Left ventricle myocardium inferior (tissue), 1 donor: ENCODE measurements at regions not wholly inside any gene's neighbourhood (a gene's known extent, or its start where the extent isn't known, plus 50 kb on each side); places are given as distances from the start of the nearest gene placed in this dataset.
"Not testable (repeated sequence)": the region's sequence is repeated elsewhere in the genome, so short reads cannot be mapped to it uniquely, and the experiment has no call there.

Source experiments
- DNase-seq: peaks from one replicate; pipeline ENCODE4 v3.0.0-alpha.2; 2020
- H3K27ac ChIP-seq: fragments of 200-600 bp; replicated peaks from 2 replicates; pipeline ENCODE4 v1.8.0; 2021
- H3K27me3 ChIP-seq: fragments of 200-600 bp; 2 replicates; pipeline ENCODE4 v1.8.0; 2021; ENCODE audit warnings: low read depth
- H3K36me3 ChIP-seq: fragments of 200-600 bp; 2 replicates; pipeline ENCODE4 v1.8.0; 2021
- H3K4me1 ChIP-seq: fragments of 200-600 bp; 2 replicates; pipeline ENCODE4 v1.8.0; 2021
- H3K4me3 ChIP-seq: fragments of 200-600 bp; 2 replicates; pipeline ENCODE4 v1.8.0; 2021; ENCODE audit warnings: mild to moderate bottlenecking, moderate library complexity
- H3K9me3 ChIP-seq: fragments of 200-600 bp; replicated peaks from 2 replicates; pipeline ENCODE4 v1.8.0; 2021
- intact Hi-C: fragments of 100-400 bp; cut with micrococcal nuclease; formaldehyde crosslinking; loops from one replicate; pipeline ENCODE4 v1.11.0; 2022
- TF ChIP-seq, protein P1 (sequence below): fragments of 200-600 bp; IDR thresholded peaks from 2 replicates; pipeline ENCODE4 v1.8.0; 2021; ENCODE audit warnings: antibody characterized with exemption, mild to moderate bottlenecking, borderline replicate concordance
- donor health status: DM: no; HTN: yes; CAD: no; lungs with severe emphysema.

- DNase-seq: no peak
- H3K27ac ChIP-seq: no peak overlapping the region
- TF ChIP-seq, protein P1, sequence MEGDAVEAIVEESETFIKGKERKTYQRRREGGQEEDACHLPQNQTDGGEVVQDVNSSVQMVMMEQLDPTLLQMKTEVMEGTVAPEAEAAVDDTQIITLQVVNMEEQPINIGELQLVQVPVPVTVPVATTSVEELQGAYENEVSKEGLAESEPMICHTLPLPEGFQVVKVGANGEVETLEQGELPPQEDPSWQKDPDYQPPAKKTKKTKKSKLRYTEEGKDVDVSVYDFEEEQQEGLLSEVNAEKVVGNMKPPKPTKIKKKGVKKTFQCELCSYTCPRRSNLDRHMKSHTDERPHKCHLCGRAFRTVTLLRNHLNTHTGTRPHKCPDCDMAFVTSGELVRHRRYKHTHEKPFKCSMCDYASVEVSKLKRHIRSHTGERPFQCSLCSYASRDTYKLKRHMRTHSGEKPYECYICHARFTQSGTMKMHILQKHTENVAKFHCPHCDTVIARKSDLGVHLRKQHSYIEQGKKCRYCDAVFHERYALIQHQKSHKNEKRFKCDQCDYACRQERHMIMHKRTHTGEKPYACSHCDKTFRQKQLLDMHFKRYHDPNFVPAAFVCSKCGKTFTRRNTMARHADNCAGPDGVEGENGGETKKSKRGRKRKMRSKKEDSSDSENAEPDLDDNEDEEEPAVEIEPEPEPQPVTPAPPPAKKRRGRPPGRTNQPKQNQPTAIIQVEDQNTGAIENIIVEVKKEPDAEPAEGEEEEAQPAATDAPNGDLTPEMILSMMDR: no peak
- H3K27me3 ChIP-seq: no peaks in the 10 kb centered on the region
- no peak overlapping the region for H3K4me3 ChIP-seq
- H3K36me3 ChIP-seq: no peaks in the 10 kb centered on the region
- H3K9me3 ChIP-seq: no peaks in the 10 kb centered on the region
- no peaks in the 10 kb centered on the region for H3K4me1 ChIP-seq
- intact Hi-C loops: no loop called here
Observed at GRCh38 chr2:209260281-209260680, 163.6 kb upstream of the MAP2 start.

GRCh38 chr2:209261366-209262053 lies 162.3 kb upstream of the MAP2 start:
- DNase-seq, intact Hi-C loops: not testable (repeated sequence)

GRCh38 chr2:209269024-209269423 lies 154.8 kb upstream of the MAP2 start:
- H3K4me3 ChIP-seq: no peak overlapping the region
- TF ChIP-seq, protein P1: no peak
- no peaks in the 10 kb centered on the region for H3K4me1 ChIP-seq
- DNase-seq: no peak
- H3K27ac ChIP-seq: no peak overlapping the region
- H3K27me3 ChIP-seq: no peaks in the 10 kb centered on the region
- H3K36me3 ChIP-seq: no peaks in the 10 kb centered on the region
- no peaks in the 10 kb centered on the region for H3K9me3 ChIP-seq
- intact Hi-C loops: no loop called here

More at GRCh38 chr2:209261366-209262053, 162.3 kb upstream of the MAP2 start:
- not testable (repeated sequence) for H3K27me3 ChIP-seq, H3K27ac ChIP-seq, H3K36me3 ChIP-seq, H3K9me3 ChIP-seq, H3K4me3 ChIP-seq, H3K4me1 ChIP-seq

- Histone ChIP-seq H3K9me3 (no peaks in the 10 kb centered on the region), H3K27me3 (no peaks in the 10 kb centered on the region), H3K27ac (no peak overlapping the region), H3K4me3 (no peak overlapping the region), H3K4me1 (no peaks in the 10 kb centered on the region), H3K36me3 (no peaks in the 10 kb centered on the region)
- DNase-seq: no peak
- TF ChIP-seq, protein P1: no peak
- intact Hi-C loops: no loop called here
Observed at GRCh38 chr2:209276000-209276399, 147.8 kb upstream of the MAP2 start.

DNA sequence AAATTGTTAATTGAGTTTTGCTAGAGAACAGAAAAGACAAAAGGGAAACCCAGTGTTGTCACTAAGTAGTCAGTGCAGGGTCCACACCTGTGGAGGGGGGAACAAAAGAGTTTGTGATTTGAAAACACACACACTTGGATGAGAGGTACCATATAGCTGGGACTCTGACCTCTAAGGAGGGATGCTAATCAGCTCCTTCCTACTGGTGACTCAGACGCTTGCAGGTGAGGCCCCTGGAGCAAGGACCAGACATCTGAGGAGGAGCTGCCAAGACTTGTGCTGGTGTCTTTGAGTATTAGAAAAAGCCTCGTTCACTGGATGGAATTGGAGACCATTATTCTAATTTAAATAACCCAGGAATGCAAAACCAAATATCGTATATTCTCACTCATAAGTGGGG lies 146.4 kb upstream of the MAP2 start:
- H3K4me3 ChIP-seq: no peak overlapping the region
- DNase-seq: no peak
- H3K27ac ChIP-seq: no peak overlapping the region
- no peaks in the 10 kb centered on the region for H3K36me3 ChIP-seq
- peaks cover 3% of the 10 kb centered on the region for H3K9me3 ChIP-seq
- H3K27me3 ChIP-seq: no peaks in the 10 kb centered on the region
- H3K4me1 ChIP-seq: no peaks in the 10 kb centered on the region
- intact Hi-C loops: no loop called here
- TF ChIP-seq, protein P1: no peak

- no peaks in the 10 kb centered on the region for H3K27me3 ChIP-seq
- H3K27ac ChIP-seq: no peak overlapping the region
- no peak overlapping the region for H3K4me3 ChIP-seq
- no peaks in the 10 kb centered on the region for H3K9me3 ChIP-seq
- H3K4me1 ChIP-seq: no peaks in the 10 kb centered on the region
- TF ChIP-seq, protein P1: no peak
- no peaks in the 10 kb centered on the region for H3K36me3 ChIP-seq
- no peak for DNase-seq
- intact Hi-C loops: no loop called here
Observed at GRCh38 chr2:209298601-209299000, 125.2 kb upstream of the MAP2 start.

DNA sequence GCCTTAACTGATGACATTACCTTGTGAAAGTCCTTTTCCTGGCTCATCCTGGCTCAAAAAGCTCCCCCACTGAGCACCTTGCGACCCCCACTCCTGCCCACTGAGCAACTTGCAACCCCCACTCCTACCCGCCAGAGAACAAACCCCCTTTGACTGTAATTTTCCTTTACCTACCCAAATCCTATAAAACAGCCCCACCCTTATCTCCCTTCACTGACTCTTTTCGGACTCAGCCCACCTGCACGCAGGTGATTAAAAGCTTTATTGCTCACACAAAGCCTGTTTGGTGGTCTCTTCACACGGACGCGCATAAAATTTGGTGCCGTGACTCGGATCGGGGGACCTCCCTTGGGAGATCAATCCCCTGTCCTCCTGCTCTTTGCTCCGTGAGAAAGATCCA lies 124.4 kb upstream of the MAP2 start:
- H3K4me1 ChIP-seq, intact Hi-C loops, DNase-seq, H3K4me3 ChIP-seq, H3K27me3 ChIP-seq, H3K9me3 ChIP-seq, H3K27ac ChIP-seq, H3K36me3 ChIP-seq: not testable (repeated sequence)

- not testable (repeated sequence) for DNase-seq, H3K27me3 ChIP-seq
Observed at GRCh38 chr2:209300766-209301165, 123.1 kb upstream of the MAP2 start.

More at GRCh38 chr2:209300766-209301165, 123.1 kb upstream of the MAP2 start:
- H3K4me1 ChIP-seq, intact Hi-C loops, H3K27ac ChIP-seq, H3K36me3 ChIP-seq, H3K4me3 ChIP-seq, H3K9me3 ChIP-seq: not testable (repeated sequence)
